BLaER1 treated with 17β-estradiol and CSF1 and Interleukin-3, amounts not matched to agents 10 nM and 100 nM (cell line): ENCODE measurements at regions not wholly inside any gene's neighbourhood (a gene's known extent, or its start where the extent isn't known, plus 50 kb on each side); places are given as distances from the start of the nearest gene placed in this dataset.

ENCODE experiments used
- H3K27ac ChIP-seq, 11 experiments: shearing (Covaris generic); formaldehyde crosslinking; 2 replicates each; pipeline ENCODE4 v1.8.1; 2022
- H3K27me3 ChIP-seq, 11 experiments: shearing (Covaris generic); formaldehyde crosslinking; 2 replicates each; pipeline ENCODE4 v1.8.1; 2022
- H3K36me3 ChIP-seq, 11 experiments: shearing (Covaris generic); formaldehyde crosslinking; 2 replicates each; pipeline ENCODE4 v1.8.1; 2022
- H3K4me1 ChIP-seq, 10 experiments: shearing (Covaris generic); formaldehyde crosslinking; 2 replicates each; pipeline ENCODE4 v1.8.1; 2022
- H3K4me2 ChIP-seq, 11 experiments: shearing (Covaris generic); formaldehyde crosslinking; 2 replicates each; pipeline ENCODE4 v1.8.1; 2022
- H3K4me3 ChIP-seq, 10 experiments: shearing (Covaris generic); formaldehyde crosslinking; 2 replicates each; pipeline ENCODE4 v1.8.1; 2022
- H3K9ac ChIP-seq, 11 experiments: shearing (Covaris generic); formaldehyde crosslinking; 2 replicates each; pipeline ENCODE4 v1.8.1; 2022
- H3K9me3 ChIP-seq, 11 experiments: shearing (Covaris generic); formaldehyde crosslinking; replicated peaks in 1 of 11; 2 replicates each; pipeline ENCODE4 v1.8.1; 2022
- H4K20me1 ChIP-seq, 11 experiments: shearing (Covaris generic); formaldehyde crosslinking; 2 replicates each; pipeline ENCODE4 v1.8.1; 2022
- Cebpa-rat ChIP-seq, 11 experiments: shearing (Covaris generic); IDR thresholded peaks; 2 replicates each; pipeline ENCODE4 v1.8.1; 2022

DNA sequence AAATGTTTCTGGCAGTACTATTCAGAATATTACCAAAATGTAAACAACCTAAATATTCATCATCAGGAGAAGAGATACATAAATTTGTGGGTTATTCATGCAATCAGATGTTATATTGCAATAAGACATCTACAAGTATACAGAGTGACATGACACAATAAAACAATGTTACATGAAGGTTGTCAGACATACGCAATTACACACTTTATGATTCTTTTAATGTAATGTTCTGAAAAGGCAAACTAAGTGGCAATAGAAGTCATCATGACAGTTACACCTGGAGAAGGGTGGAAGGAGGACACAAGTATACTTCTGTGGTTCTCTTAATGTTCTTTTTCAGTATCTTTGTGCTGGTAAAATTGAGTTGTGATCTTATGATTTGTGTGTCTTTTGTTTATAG, 95.8 kb upstream of the PRR20A start:
- Histone ChIP-seq H3K9ac (no peak overlapping the region), H3K27ac (no peak overlapping the region), H3K9me3 (peaks cover 0 to 6% (median 2%) of the 10 kb centered on the region in 11 experiments; a peak in 6 of 22 replicates), H3K4me2 (no peak overlapping the region), H3K36me3 (no peaks in the 10 kb centered on the region), H4K20me1 (no peaks in the 10 kb centered on the region), H3K27me3 (no peaks in the 10 kb centered on the region), H3K4me1 (no peaks in the 10 kb centered on the region), H3K4me3 (no peak overlapping the region)
- no peak for TF ChIP-seq Cebpa-rat (IDR thresholded peaks at IDR 0.05)

DNA sequence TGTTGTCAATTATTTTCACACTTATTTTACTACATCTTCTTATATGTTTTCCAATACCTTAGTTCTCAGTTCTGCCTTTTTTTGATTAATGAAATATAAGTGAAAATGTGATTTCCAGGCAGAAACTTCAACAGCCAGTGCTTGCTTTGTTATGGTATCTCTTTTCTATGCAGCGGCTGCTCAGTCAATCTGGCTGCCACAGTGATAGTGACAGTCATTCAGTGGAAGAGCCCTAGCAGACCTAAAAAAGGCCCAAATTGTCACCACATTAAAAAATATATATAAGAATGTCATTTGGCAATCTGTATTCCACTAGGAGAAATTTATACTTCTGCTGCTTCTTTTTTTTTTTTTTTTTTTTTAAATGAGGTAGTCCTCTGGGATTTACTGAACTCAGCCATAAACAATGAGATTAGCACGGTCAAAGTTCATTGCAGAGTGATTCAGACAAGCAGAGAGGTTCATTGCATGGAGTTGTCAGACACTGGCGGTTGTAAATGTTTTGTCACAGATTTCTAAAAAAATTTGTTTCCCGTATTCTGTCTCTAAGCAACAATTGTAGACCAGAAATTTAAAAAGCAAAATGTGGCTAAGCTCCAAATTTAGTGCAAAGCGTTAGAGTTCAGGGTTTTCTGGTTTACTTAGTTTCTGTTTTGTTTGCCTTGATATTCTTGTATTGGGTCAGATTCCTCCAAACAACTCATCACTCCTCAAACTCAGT, 94.7 kb upstream of the PRR20A start:
- no peaks in the 10 kb centered on the region for H3K27me3 ChIP-seq
- H3K9me3 ChIP-seq: peaks cover 0 to 16% (median 6%) of the 10 kb centered on the region in 11 experiments; a peak in 6 of 22 replicates
- H3K9ac ChIP-seq: no peak overlapping the region
- no peak overlapping the region for H3K4me2 ChIP-seq
- H3K36me3 ChIP-seq: no peaks in the 10 kb centered on the region
- no peak overlapping the region for H3K27ac ChIP-seq
- no peak overlapping the region for H3K4me3 ChIP-seq
- TF ChIP-seq Cebpa-rat (IDR thresholded peaks at IDR 0.05): no peak
- no peaks in the 10 kb centered on the region for H4K20me1 ChIP-seq
- no peaks in the 10 kb centered on the region for H3K4me1 ChIP-seq

GRCh38 chr13:57056601-57057180, 84.0 kb upstream of the PRR20A start:
- Histone ChIP-seq H3K9me3 (no peaks in the 10 kb centered on the region), H3K4me3 (no peak overlapping the region), H3K27me3 (no peaks in the 10 kb centered on the region), H4K20me1 (no peaks in the 10 kb centered on the region), H3K4me2 (no peak overlapping the region), H3K9ac (no peak overlapping the region), H3K36me3 (no peaks in the 10 kb centered on the region), H3K4me1 (no peaks in the 10 kb centered on the region), H3K27ac (no peak overlapping the region)
- no peak for TF ChIP-seq Cebpa-rat (IDR thresholded peaks at IDR 0.05)

DNA sequence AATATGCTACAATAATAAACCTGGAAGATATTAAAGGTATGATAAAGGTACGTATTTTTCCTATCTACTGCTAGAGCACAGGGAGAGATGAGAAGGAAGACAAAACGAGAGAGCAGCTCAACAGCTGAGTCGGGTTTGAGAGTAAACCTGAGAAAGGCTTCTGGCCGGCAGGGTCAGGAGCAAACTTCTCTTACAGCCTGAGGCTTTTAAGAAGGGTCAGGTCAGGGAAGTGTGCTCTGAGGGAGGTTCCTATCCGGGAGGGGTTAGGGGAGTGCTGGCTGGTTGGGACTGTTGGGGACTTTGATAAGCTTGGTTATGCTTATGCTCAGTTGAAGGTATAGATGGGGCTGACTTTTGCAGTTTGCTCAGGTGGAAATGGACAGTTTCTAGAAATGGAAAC, 77.7 kb upstream of the PRR20A start:
- Histone ChIP-seq H3K9me3 (no peaks in the 10 kb centered on the region), H4K20me1 (no peaks in the 10 kb centered on the region)

DNA sequence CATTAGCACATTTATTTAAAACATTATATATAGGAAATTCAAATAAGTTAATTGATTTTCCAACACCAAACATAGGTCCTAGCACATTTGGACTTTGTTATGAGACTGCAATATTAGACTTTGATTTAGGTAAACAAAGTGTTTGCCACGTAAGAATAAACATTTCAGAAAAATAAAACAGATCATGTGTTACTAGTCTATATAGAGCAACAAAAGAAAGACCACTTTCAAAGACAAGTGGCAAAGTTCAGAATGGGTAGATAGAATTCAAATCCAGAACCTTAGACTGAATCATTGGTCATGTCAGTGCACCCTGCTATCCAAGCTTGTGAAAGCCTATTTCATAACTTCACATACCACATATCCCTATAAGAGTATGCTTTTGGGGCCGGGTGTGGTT, 66.7 kb upstream of the PRR20A start:
- no peak for TF ChIP-seq Cebpa-rat (IDR thresholded peaks at IDR 0.05)
- H3K36me3 ChIP-seq: no peaks in the 10 kb centered on the region
- no peaks in the 10 kb centered on the region for H4K20me1 ChIP-seq
- H3K9ac ChIP-seq: no peak overlapping the region
- no peak overlapping the region for H3K4me2 ChIP-seq
- H3K9me3 ChIP-seq: no peaks in the 10 kb centered on the region
- no peak overlapping the region for H3K4me3 ChIP-seq
- no peaks in the 10 kb centered on the region for H3K27me3 ChIP-seq
- no peaks in the 10 kb centered on the region for H3K4me1 ChIP-seq
- H3K27ac ChIP-seq: no peak overlapping the region

More for the DNA sequence above, 77.7 kb upstream of the PRR20A start:
- H3K27me3 ChIP-seq: no peaks in the 10 kb centered on the region
- no peaks in the 10 kb centered on the region for H3K36me3 ChIP-seq
- no peak overlapping the region for H3K27ac ChIP-seq
- no peak overlapping the region for H3K4me3 ChIP-seq
- H3K9ac ChIP-seq: no peak overlapping the region
- H3K4me1 ChIP-seq: no peaks in the 10 kb centered on the region
- no peak for TF ChIP-seq Cebpa-rat (IDR thresholded peaks at IDR 0.05)
- no peak overlapping the region for H3K4me2 ChIP-seq

- H3K9me3 ChIP-seq: no peaks in the 10 kb centered on the region
- H3K4me3 ChIP-seq: no peak overlapping the region
- H3K27me3 ChIP-seq: no peaks in the 10 kb centered on the region
- no peak overlapping the region for H3K9ac ChIP-seq
- TF ChIP-seq Cebpa-rat (IDR thresholded peaks at IDR 0.05): no peak
- no peaks in the 10 kb centered on the region for H4K20me1 ChIP-seq
- no peak overlapping the region for H3K27ac ChIP-seq
- no peaks in the 10 kb centered on the region for H3K4me1 ChIP-seq
- no peak overlapping the region for H3K4me2 ChIP-seq
- H3K36me3 ChIP-seq: no peaks in the 10 kb centered on the region
These were observed 65.1 kb upstream of the PRR20A start for GRCh38 chr13:57075588-57075987.

DNA sequence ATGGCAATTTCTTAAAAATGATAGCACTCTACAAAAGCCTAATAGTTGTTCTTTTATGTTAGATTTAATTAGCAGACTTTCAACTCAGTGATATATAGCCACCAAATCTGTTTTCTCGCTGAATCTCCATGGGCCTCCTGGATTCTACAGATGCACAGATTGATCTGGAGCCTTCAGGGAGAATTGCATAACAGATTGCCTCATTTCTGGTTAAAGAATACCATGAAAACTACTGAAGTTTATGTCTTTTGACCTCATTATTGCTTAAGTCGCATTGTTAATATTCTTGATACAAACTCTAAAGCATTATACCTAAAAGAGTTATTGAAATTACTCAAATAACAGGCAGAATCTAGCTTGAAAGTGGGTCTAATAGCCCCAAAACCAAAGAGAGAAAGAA, 53.7 kb upstream of the PRR20A start:
- Histone ChIP-seq H3K4me1 (no peaks in the 10 kb centered on the region), H3K4me2 (no peak overlapping the region), H3K27ac (no peak overlapping the region), H3K9me3 (no peaks in the 10 kb centered on the region), H3K36me3 (no peaks in the 10 kb centered on the region), H3K27me3 (no peaks in the 10 kb centered on the region), H4K20me1 (no peaks in the 10 kb centered on the region), H3K4me3 (no peak overlapping the region), H3K9ac (no peak overlapping the region)
- no peak for TF ChIP-seq Cebpa-rat (IDR thresholded peaks at IDR 0.05)
